Tibial nerve (tissue), 4 donors: ENCODE measurements at regions not wholly inside any gene's neighbourhood (a gene's known extent, or its start where the extent isn't known, plus 50 kb on each side); places are given as distances from the start of the nearest gene placed in this dataset.

Experiments
- EP300 ChIP-seq, 2 donors: sonication (generic); formaldehyde crosslinking; IDR thresholded peaks; one replicate each; pipeline ENCODE4 v1.6.1; 2017; ENCODE audit warnings: antibody characterized with exemption in 2 of 2, mild to moderate bottlenecking in 1 of 2
- POLR2A ChIP-seq, 2 donors: fragments of 450-650 bp; IDR thresholded peaks; one replicate each; pipeline ENCODE4 v1.6.1; 2017; ENCODE audit warnings: antibody characterized with exemption in 2 of 2, mild to moderate bottlenecking in 2 of 2, moderate library complexity in 2 of 2
- TF ChIP-seq, protein P1 (sequence below), 5 experiments: fragments of 200-600 bp in 3 of 5; fragments of 450-650 bp in 2 of 5; sonication (generic) in 3 of 5; IDR thresholded peaks; one replicate each; pipeline ENCODE4 v1.5.1; 2016 to 2019; ENCODE audit warnings: antibody characterized with exemption in 5 of 5, mild to moderate bottlenecking in 3 of 5, moderate library complexity in 2 of 5

DNA sequence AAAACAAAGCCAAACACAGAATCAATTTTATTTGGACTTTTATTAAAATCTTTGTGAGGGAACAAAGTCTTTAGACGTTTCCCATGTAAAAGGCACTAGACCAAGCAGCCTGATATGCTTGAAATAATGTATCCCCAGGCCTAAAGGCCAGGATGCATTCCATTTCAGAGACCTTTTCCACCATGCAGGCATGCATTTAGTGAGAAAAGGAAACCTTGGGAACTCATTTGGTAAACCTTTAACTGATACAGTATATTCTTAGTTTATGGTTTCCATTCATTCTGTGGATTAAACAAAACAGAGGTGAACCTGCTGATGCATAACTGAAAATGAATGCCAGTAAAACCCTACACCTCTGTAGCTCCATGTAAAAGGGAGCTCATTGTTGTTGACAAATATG lies 600.0 kb downstream of the NR2F1-AS1 start:
- TF ChIP-seq POLR2A (IDR thresholded peaks at IDR 0.05), result no peak
- TF ChIP-seq, protein P1, sequence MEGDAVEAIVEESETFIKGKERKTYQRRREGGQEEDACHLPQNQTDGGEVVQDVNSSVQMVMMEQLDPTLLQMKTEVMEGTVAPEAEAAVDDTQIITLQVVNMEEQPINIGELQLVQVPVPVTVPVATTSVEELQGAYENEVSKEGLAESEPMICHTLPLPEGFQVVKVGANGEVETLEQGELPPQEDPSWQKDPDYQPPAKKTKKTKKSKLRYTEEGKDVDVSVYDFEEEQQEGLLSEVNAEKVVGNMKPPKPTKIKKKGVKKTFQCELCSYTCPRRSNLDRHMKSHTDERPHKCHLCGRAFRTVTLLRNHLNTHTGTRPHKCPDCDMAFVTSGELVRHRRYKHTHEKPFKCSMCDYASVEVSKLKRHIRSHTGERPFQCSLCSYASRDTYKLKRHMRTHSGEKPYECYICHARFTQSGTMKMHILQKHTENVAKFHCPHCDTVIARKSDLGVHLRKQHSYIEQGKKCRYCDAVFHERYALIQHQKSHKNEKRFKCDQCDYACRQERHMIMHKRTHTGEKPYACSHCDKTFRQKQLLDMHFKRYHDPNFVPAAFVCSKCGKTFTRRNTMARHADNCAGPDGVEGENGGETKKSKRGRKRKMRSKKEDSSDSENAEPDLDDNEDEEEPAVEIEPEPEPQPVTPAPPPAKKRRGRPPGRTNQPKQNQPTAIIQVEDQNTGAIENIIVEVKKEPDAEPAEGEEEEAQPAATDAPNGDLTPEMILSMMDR (IDR thresholded peaks at IDR 0.05), result no peak
- TF ChIP-seq EP300 (IDR thresholded peaks at IDR 0.05), result no peak
